Caco-2 (cell line): ENCODE measurements at regions not wholly inside any gene's neighbourhood (a gene's known extent, or its start where the extent isn't known, plus 50 kb on each side); places are given as distances from the start of the nearest gene placed in this dataset.

Experiments used
- BruUV-seq: library from RNA; stranded (reverse); fragments of 400-500 nt; replicated peaks from 2 replicates; lab custom pipeline; 2021; lab: Mats Ljungman, UMichigan
- CTCF ChIA-PET: fragments of 300-600 bp; sonication (Branson Sonifier 250); formaldehyde crosslinking; loops from one replicate; lab custom pipeline; 2022; ENCODE audit warnings: antibody characterized with exemption; lab: Charles Lee
- POLR2A ChIA-PET: fragments of 300-600 bp; sonication (Branson Sonifier 250); formaldehyde crosslinking; loops from one replicate; lab custom pipeline; 2022; ENCODE audit warnings: antibody characterized with exemption; lab: Charles Lee
- DNase-seq, 2 experiments: peaks; one replicate each; pipeline versions ENCODE4 v3.0.0 to v3.0.0-alpha.2; 2020 to 2022
- H3K27me3 ChIP-seq: replicated peaks from 2 replicates; pipeline ENCODE4 v1.6.0; 2011; ENCODE audit warnings: low read length; ENCODE audit not compliant: control insufficient read depth, insufficient read depth
- H3K36me3 ChIP-seq: 2 replicates; pipeline ENCODE4 v1.5.1; 2011; ENCODE audit warnings: low read length; ENCODE audit not compliant: control insufficient read depth, insufficient read depth
- H3K4me1 ChIP-seq: fragments of 250-450 bp; sonication (Bioruptor Pico); 2 replicates; pipeline ENCODE4 v1.5.1; 2020; ENCODE audit warnings: mild to moderate bottlenecking
- H3K4me3 ChIP-seq: 2 replicates; pipeline ENCODE4 v1.5.1; 2011; ENCODE audit warnings: low read depth, mild to moderate bottlenecking, control low read depth, low read length
- H3K9me3 ChIP-seq: fragments of 250-450 bp; sonication (Bioruptor Pico); 2 replicates; pipeline ENCODE4 v1.5.1; 2020; ENCODE audit warnings: mild to moderate bottlenecking, moderate library complexity
- H3K27ac Mint-ChIP-seq: one replicate; pipeline ENCODE4 v1.8.0; 2022; ENCODE audit warnings: mixed read lengths; ENCODE audit not compliant: unreplicated experiment
- H3K27me3 Mint-ChIP-seq: one replicate; pipeline ENCODE4 v1.8.0; 2022; ENCODE audit warnings: mixed read lengths; ENCODE audit not compliant: insufficient read depth, unreplicated experiment
- H3K36me3 Mint-ChIP-seq: one replicate; pipeline ENCODE4 v1.8.0; 2022; ENCODE audit warnings: mild to moderate bottlenecking, mixed read lengths; ENCODE audit not compliant: insufficient read depth, unreplicated experiment
- H3K4me1 Mint-ChIP-seq: one replicate; pipeline ENCODE4 v1.8.0; 2022; ENCODE audit warnings: low read depth, mixed read lengths; ENCODE audit not compliant: unreplicated experiment
- H3K4me3 Mint-ChIP-seq: one replicate; pipeline ENCODE4 v1.8.0; 2022; ENCODE audit warnings: mild to moderate bottlenecking, moderate library complexity, mixed read lengths; ENCODE audit not compliant: unreplicated experiment
- H3K9me3 Mint-ChIP-seq: one replicate; pipeline ENCODE4 v1.8.0; 2022; ENCODE audit warnings: mixed read lengths; ENCODE audit not compliant: unreplicated experiment
- intact Hi-C: fragments of 100-400 bp; cut with micrococcal nuclease; formaldehyde crosslinking; loops from one replicate; pipeline ENCODE4 v1.10.0; 2022; ENCODE audit not compliant: unreplicated experiment
- TF ChIP-seq, protein P1 (sequence below), 2 experiments: fragments of 200-600 bp in 1 of 2; IDR thresholded peaks; 1 replicate in 1 of 2; 2 replicates in 1 of 2; pipeline versions ENCODE4 v1.5.1 to v1.8.0; 2011 to 2022; ENCODE audit warnings: antibody characterized with exemption in 1 of 2, control low read depth in 1 of 2, inconsistent platforms in 1 of 2, low read depth in 1 of 2, low read length in 1 of 2, mild to moderate bottlenecking in 1 of 2, moderate library complexity in 1 of 2; ENCODE audit not compliant: insufficient read depth in 1 of 2, severe bottlenecking in 1 of 2, unreplicated experiment in 1 of 2

- Histone ChIP-seq H3K27me3 (no peaks in the 10 kb centered on the region), H3K4me3 (no peak overlapping the region), H3K9me3 (no peaks in the 10 kb centered on the region), H3K4me1 (no peaks in the 10 kb centered on the region), H3K36me3 (no peaks in the 10 kb centered on the region)
- CTCF ChIA-PET, result interaction anchor here (0.6 kb wide), 1 partner anchor 163 kb away, joined by 3 read pairs; no protein-coding TSS in a partner anchor
- no peak overlapping the region for H3K27ac Mint-ChIP-seq
- POLR2A ChIA-PET, result no interaction called here
- H3K4me3 Mint-ChIP-seq, result no peak overlapping the region
- H3K9me3 Mint-ChIP-seq, result no peaks in the 10 kb centered on the region
- peaks cover 4% of the 10 kb centered on the region for H3K27me3 Mint-ChIP-seq
- intact Hi-C loops, result no loop called here
- BruUV-seq, result no TSS peak
- no peaks in the 10 kb centered on the region for H3K36me3 Mint-ChIP-seq
- DNase-seq, result no peak
- TF ChIP-seq, protein P1, sequence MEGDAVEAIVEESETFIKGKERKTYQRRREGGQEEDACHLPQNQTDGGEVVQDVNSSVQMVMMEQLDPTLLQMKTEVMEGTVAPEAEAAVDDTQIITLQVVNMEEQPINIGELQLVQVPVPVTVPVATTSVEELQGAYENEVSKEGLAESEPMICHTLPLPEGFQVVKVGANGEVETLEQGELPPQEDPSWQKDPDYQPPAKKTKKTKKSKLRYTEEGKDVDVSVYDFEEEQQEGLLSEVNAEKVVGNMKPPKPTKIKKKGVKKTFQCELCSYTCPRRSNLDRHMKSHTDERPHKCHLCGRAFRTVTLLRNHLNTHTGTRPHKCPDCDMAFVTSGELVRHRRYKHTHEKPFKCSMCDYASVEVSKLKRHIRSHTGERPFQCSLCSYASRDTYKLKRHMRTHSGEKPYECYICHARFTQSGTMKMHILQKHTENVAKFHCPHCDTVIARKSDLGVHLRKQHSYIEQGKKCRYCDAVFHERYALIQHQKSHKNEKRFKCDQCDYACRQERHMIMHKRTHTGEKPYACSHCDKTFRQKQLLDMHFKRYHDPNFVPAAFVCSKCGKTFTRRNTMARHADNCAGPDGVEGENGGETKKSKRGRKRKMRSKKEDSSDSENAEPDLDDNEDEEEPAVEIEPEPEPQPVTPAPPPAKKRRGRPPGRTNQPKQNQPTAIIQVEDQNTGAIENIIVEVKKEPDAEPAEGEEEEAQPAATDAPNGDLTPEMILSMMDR (IDR thresholded peaks at IDR 0.05; ENCODE audit: insufficient read depth in 1 of 2, low read depth in 1 of 2, low read length in 1 of 2, severe bottlenecking in 1 of 2, unreplicated experiment in 1 of 2), result no peak
- H3K4me1 Mint-ChIP-seq, result no peaks in the 10 kb centered on the region
Measured at GRCh38 chr2:167697948-167698347, 549.4 kb downstream of the STK39 start.

- Histone ChIP-seq H3K27me3 (no peaks in the 10 kb centered on the region), H3K9me3 (no peaks in the 10 kb centered on the region), H3K36me3 (no peaks in the 10 kb centered on the region), H3K4me3 (no peak overlapping the region), H3K4me1 (no peaks in the 10 kb centered on the region)
- no TSS peak for BruUV-seq
- POLR2A ChIA-PET, result no interaction called here
- CTCF ChIA-PET, result interaction anchor here (0.6 kb wide), 1 partner anchor 164 kb away, joined by 3 read pairs; no protein-coding TSS in a partner anchor
- Mint-ChIP-seq H3K27ac (no peak overlapping the region), H3K4me3 (no peak overlapping the region), H3K4me1 (no peaks in the 10 kb centered on the region), H3K36me3 (no peaks in the 10 kb centered on the region), H3K9me3 (no peaks in the 10 kb centered on the region), H3K27me3 (peaks cover 4% of the 10 kb centered on the region)
- DNase-seq, result no peak
- intact Hi-C loops, result no loop called here
- TF ChIP-seq, protein P1 (IDR thresholded peaks at IDR 0.05; ENCODE audit: insufficient read depth in 1 of 2, low read depth in 1 of 2, low read length in 1 of 2, severe bottlenecking in 1 of 2, unreplicated experiment in 1 of 2), result no peak
Measured at GRCh38 chr2:167697194-167697593, 550.2 kb downstream of the STK39 start.

GRCh38 chr2:167692936-167693335, 554.5 kb downstream of the STK39 start:
- DNase-seq, result no peak
- no peak overlapping the region for H3K27ac Mint-ChIP-seq
- no TSS peak for BruUV-seq
- ChIA-PET CTCF (no interaction called here), POLR2A (no interaction called here)
- no peaks in the 10 kb centered on the region for H3K9me3 Mint-ChIP-seq
- TF ChIP-seq, protein P1 (IDR thresholded peaks at IDR 0.05; ENCODE audit: insufficient read depth in 1 of 2, low read depth in 1 of 2, low read length in 1 of 2, severe bottlenecking in 1 of 2, unreplicated experiment in 1 of 2), result no peak
- Histone ChIP-seq H3K27me3 (no peaks in the 10 kb centered on the region), H3K9me3 (no peaks in the 10 kb centered on the region), H3K4me3 (no peak overlapping the region), H3K4me1 (no peaks in the 10 kb centered on the region), H3K36me3 (no peaks in the 10 kb centered on the region)
- no peaks in the 10 kb centered on the region for H3K36me3 Mint-ChIP-seq
- H3K4me1 Mint-ChIP-seq, result no peaks in the 10 kb centered on the region
- no peak overlapping the region for H3K4me3 Mint-ChIP-seq
- H3K27me3 Mint-ChIP-seq, result peaks cover 2% of the 10 kb centered on the region
- intact Hi-C loops, result no loop called here
